ENCODE measurements at regions not wholly inside any gene's neighbourhood (a gene's known extent, or its start where the extent isn't known, plus 50 kb on each side); places are given as distances from the start of the nearest gene placed in this dataset.

GRCh38 chr13:105627270-105627669 is 908.2 kb downstream of the EFNB2 start:
- TF ChIP-seq CTCF (IDR thresholded peaks at IDR 0.05) (no peak), POLR2A (IDR thresholded peaks at IDR 0.05; ENCODE audit: low read depth) (no peak), EP300 (IDR thresholded peaks at IDR 0.05) (no peak)

Measured in esophagus muscularis mucosa (tissue), 4 donors.